NCI-H146 treated with DMSO at 0.1 percent for 48 hours (cell line): ENCODE measurements at regions not wholly inside any gene's neighbourhood (a gene's known extent, or its start where the extent isn't known, plus 50 kb on each side); places are given as distances from the start of the nearest gene placed in this dataset.
"Not testable (repeated sequence)": the region's sequence is repeated elsewhere in the genome, so short reads cannot be mapped to it uniquely, and the experiment has no call there.

ENCODE experiments used
- DNase-seq: peaks from one replicate; lab custom pipeline; 2025; ENCODE audit not compliant: unreplicated experiment; lab: John Stamatoyannopoulos, UW

GRCh38 chr2:154580767-154581166 is 117.7 kb upstream of the KCNJ3 start:
- no peak for DNase-seq

- DNase-seq = not testable (repeated sequence)
Measured at GRCh38 chr2:154582694-154583093, 115.8 kb upstream of the KCNJ3 start.

DNA sequence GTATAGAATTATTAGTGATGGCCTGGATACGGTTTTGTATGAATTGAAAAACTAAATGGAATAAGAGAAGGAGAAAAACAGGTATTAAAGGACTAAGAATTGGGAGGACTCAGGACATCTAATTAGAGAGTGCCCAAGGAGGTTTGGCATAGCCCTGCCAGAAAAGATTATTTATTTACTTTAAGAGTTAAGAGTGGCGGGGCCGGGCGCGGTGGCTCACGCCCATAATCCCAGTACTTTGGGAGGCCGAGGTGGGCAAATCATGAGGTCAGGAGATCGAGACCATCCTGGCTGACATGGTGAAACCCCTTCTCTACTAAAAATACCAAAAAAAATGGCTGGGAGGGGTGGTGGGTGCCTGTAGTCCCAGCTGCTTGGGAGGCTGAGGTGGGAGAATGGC is 115.2 kb upstream of the KCNJ3 start:
- not testable (repeated sequence) for DNase-seq

GRCh38 chr2:154587739-154588138 is 110.8 kb upstream of the KCNJ3 start:
- no peak for DNase-seq

- no peak for DNase-seq
Measured at GRCh38 chr2:154588838-154589237, 109.7 kb upstream of the KCNJ3 start.

GRCh38 chr2:154589514-154589913 is 109.0 kb upstream of the KCNJ3 start:
- no peak for DNase-seq

- DNase-seq = no peak
Measured at GRCh38 chr2:154591294-154591820, 107.1 kb upstream of the KCNJ3 start.

DNA sequence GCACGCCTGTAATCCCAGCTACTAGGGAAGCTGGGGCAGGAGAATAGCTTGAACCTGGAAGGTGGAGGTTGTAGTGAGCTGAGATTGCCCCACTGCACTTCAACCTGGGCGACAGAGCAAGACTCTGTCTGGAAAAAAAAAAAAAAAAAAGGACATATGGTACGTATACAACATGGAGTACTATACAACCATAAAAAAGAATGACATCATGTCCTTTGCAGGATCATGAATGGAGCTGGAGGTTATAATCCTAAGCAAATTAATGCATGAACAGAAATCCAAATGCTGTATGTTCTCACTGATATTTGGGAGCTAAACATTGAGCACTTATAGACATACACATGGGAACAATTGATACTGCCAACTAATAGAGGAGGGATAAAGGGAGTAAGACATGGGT is 99.3 kb upstream of the KCNJ3 start:
- DNase-seq = no peak

DNA sequence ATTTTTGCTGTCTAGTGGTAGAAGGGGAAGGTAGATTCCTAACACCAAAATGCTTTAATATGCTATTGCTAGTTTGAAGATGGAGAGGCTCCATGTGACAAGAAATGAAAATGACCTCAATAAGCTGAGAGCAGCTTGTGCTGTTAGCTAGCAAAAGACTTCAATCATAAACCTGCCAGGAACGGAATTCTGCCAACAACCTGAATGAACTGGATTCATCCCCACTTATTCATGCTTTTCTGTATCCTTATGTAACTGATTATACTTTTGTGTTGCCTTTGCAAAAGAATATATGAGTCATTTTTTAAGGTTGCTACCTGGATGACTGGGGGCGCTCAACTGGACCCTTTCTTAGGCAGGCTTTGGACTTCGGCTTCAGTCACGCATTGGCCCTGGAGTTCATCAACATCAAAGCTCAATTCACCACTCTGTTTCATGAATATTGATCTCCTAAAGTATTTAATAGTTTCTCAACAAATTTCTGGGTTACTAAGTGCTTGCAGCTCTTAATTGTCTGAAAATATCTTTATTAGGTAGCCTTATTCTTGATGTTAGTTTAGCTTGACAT is 97.5 kb upstream of the KCNJ3 start:
- no peak for DNase-seq

DNA sequence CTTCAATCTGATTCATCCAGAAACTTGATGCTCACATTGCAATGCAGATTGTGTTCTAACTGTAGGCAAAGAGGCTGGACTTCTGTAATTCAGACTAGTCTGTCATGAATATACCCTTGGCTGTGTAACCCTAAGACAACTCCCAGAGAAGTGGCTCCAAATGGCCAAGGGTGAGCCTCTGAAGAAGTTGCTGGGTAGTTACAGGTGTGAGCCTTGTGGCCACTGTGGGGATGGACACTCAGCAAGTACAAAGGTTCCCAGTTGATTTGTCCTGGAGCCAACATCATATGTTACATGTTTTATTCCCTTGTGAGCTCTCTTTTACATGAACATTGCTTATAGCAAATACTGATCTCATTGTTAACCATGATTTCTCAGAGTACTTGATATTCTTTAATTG is 94.8 kb upstream of the KCNJ3 start:
- no peak for DNase-seq

- DNase-seq = no peak
Measured at GRCh38 chr2:154608438-154608837, 90.1 kb upstream of the KCNJ3 start.

DNA sequence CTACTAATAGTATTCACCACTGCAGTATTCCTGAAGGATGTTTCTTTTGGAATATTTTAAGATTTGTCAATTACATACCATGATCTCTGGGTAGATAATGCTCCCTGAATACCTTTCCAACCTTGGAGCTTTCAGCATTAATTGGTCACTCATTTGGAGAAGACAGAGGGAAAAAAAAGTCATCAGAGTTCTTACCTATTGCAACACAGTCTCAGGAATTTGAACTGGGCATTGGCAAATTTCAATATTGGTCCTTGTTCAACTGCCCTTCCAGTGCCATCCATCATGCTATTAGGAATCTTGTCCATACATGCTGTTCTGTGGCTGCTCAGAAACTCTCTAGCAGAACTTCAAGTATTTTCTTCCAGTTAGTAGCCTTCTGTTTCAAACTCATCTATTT is 83.6 kb upstream of the KCNJ3 start:
- no peak for DNase-seq

DNA sequence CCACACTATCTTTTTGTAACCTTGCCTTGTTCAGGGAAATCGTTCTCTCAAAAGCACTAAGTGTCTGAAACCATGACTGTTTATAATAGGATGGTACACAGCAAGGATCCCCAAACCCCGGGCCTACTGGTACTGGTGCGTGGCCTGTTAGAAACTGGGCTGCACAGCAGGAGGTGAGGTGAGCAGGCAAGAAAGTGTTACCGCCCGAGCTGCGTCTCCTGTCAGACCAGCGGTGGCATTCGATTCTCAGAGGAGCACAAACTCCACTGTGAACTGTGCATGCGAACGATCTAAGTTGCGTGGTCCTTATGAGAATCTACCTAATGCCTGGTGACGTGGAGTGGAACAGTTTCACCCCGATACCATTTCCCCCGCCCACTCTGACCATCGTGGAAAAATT is 81.8 kb upstream of the KCNJ3 start:
- no peak for DNase-seq

- DNase-seq = no peak
Measured at GRCh38 chr2:154620471-154620870, 78.0 kb upstream of the KCNJ3 start.

- peak; percentile 17 for DNase-seq
Measured at GRCh38 chr2:154623819-154624218, 74.7 kb upstream of the KCNJ3 start.

DNA sequence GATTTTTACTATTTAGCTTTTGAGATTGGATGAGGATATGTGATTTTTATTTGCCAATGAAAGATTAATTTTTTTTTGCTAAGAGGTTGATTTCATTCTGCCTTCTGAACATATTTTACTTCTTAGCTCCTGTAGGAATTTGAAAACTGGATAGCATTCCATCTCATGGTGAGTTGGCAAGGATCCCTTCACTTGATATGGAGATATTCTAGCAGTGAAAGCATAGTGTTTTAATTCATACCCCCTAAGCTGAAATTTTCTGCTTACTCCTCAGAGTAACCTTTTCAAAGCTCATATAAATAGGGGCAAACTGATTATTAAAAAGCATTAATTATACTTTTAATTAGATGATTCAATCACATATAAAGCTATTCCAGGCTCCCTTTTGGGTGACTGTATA is 61.0 kb upstream of the KCNJ3 start:
- no peak for DNase-seq

GRCh38 chr2:154638783-154639182 is 59.7 kb upstream of the KCNJ3 start:
- DNase-seq = no peak

GRCh38 chr2:154640000-154640399 is 58.5 kb upstream of the KCNJ3 start:
- DNase-seq = no peak
